Activated naive CD8-positive, alpha-beta T cell treated with anti-CD3 and anti-CD28 coated beads, Interleukin-2, amount 50 U/mL, for 24 hours (primary cell): ENCODE measurements at regions not wholly inside any gene's neighbourhood (a gene's known extent, or its start where the extent isn't known, plus 50 kb on each side); places are given as distances from the start of the nearest gene placed in this dataset.
A peak's percentile ranks its signal among the peaks of the same experiment; 100 is the strongest.

Experiments used
- ATAC-seq: fragments of 150-1000 bp; cut with Tn5 transposase; one replicate; pipeline ENCODE4 v1.10.0; 2021
- DNase-seq: peaks from one replicate; pipeline ENCODE4 v3.0.0; 2021
- H3K27ac Mint-ChIP-seq: one replicate; pipeline ENCODE4 v1.8.0; 2021; ENCODE audit warnings: mild to moderate bottlenecking, mixed read lengths
- H3K27me3 Mint-ChIP-seq: one replicate; pipeline ENCODE4 v1.8.0; 2021; ENCODE audit warnings: mixed read lengths
- H3K36me3 Mint-ChIP-seq: one replicate; pipeline ENCODE4 v1.8.0; 2021; ENCODE audit warnings: low read depth, mixed read lengths
- H3K4me1 Mint-ChIP-seq: one replicate; pipeline ENCODE4 v1.8.0; 2021; ENCODE audit warnings: mixed read lengths
- H3K4me3 Mint-ChIP-seq: one replicate; pipeline ENCODE4 v1.8.0; 2021; ENCODE audit warnings: mild to moderate bottlenecking, moderate library complexity, mixed read lengths
- H3K9me3 Mint-ChIP-seq: one replicate; pipeline ENCODE4 v1.8.0; 2021; ENCODE audit warnings: mixed read lengths

GRCh38 chr5:81914696-81915095 is 57.1 kb upstream of the ATG10 start:
- no peak for ATAC-seq
- H3K4me1 Mint-ChIP-seq: no peaks in the 10 kb centered on the region

GRCh38 chr5:81912933-81913332 is 58.9 kb upstream of the ATG10 start:
- H3K27me3 Mint-ChIP-seq: no peaks in the 10 kb centered on the region
- H3K27ac Mint-ChIP-seq: no peak overlapping the region
- no peak for ATAC-seq
- DNase-seq: no peak
- H3K9me3 Mint-ChIP-seq: no peaks in the 10 kb centered on the region
- H3K4me1 Mint-ChIP-seq: no peaks in the 10 kb centered on the region
- no peaks in the 10 kb centered on the region for H3K36me3 Mint-ChIP-seq
- H3K4me3 Mint-ChIP-seq: no peak overlapping the region

More at GRCh38 chr5:81914696-81915095, 57.1 kb upstream of the ATG10 start:
- no peaks in the 10 kb centered on the region for H3K27me3 Mint-ChIP-seq
- H3K36me3 Mint-ChIP-seq: no peaks in the 10 kb centered on the region
- no peaks in the 10 kb centered on the region for H3K9me3 Mint-ChIP-seq
- no peak overlapping the region for H3K27ac Mint-ChIP-seq
- DNase-seq: no peak
- no peak overlapping the region for H3K4me3 Mint-ChIP-seq

- DNase-seq: no peak
- Mint-ChIP-seq H3K36me3 (no peaks in the 10 kb centered on the region), H3K27me3 (no peaks in the 10 kb centered on the region), H3K9me3 (no peaks in the 10 kb centered on the region), H3K27ac (no peak overlapping the region), H3K4me1 (no peaks in the 10 kb centered on the region), H3K4me3 (no peak overlapping the region)
- ATAC-seq: peak; percentile 15
Observed at GRCh38 chr5:81909677-81910076, 62.1 kb upstream of the ATG10 start.

GRCh38 chr5:81908771-81909170 is 63.1 kb upstream of the ATG10 start:
- H3K27me3 Mint-ChIP-seq: no peaks in the 10 kb centered on the region
- H3K36me3 Mint-ChIP-seq: no peaks in the 10 kb centered on the region
- H3K27ac Mint-ChIP-seq: no peak overlapping the region
- no peaks in the 10 kb centered on the region for H3K4me1 Mint-ChIP-seq
- H3K4me3 Mint-ChIP-seq: no peak overlapping the region
- no peaks in the 10 kb centered on the region for H3K9me3 Mint-ChIP-seq
- DNase-seq: no peak
- no peak for ATAC-seq

- ATAC-seq: no peak
- no peaks in the 10 kb centered on the region for H3K36me3 Mint-ChIP-seq
- no peaks in the 10 kb centered on the region for H3K9me3 Mint-ChIP-seq
- no peak for DNase-seq
- H3K4me1 Mint-ChIP-seq: no peaks in the 10 kb centered on the region
- no peaks in the 10 kb centered on the region for H3K27me3 Mint-ChIP-seq
- no peak overlapping the region for H3K4me3 Mint-ChIP-seq
- no peak overlapping the region for H3K27ac Mint-ChIP-seq
Observed at GRCh38 chr5:81908044-81908443, 63.8 kb upstream of the ATG10 start.

GRCh38 chr5:81907012-81907635 is 64.7 kb upstream of the ATG10 start:
- H3K36me3 Mint-ChIP-seq: no peaks in the 10 kb centered on the region
- DNase-seq (no peak), ATAC-seq (no peak)
- no peaks in the 10 kb centered on the region for H3K9me3 Mint-ChIP-seq
- H3K4me1 Mint-ChIP-seq: no peaks in the 10 kb centered on the region
- no peak overlapping the region for H3K27ac Mint-ChIP-seq
- H3K4me3 Mint-ChIP-seq: no peak overlapping the region
- H3K27me3 Mint-ChIP-seq: no peaks in the 10 kb centered on the region

GRCh38 chr5:81906086-81906485 is 65.7 kb upstream of the ATG10 start:
- Mint-ChIP-seq H3K4me3 (no peak overlapping the region), H3K27me3 (no peaks in the 10 kb centered on the region), H3K27ac (no peak overlapping the region), H3K36me3 (peaks cover 1% of the 10 kb centered on the region), H3K4me1 (no peaks in the 10 kb centered on the region), H3K9me3 (peaks cover 9% of the 10 kb centered on the region)
- ATAC-seq (no peak), DNase-seq (no peak)

GRCh38 chr5:81904861-81905260 is 67.0 kb upstream of the ATG10 start:
- Mint-ChIP-seq H3K4me1 (no peaks in the 10 kb centered on the region), H3K27ac (no peak overlapping the region), H3K9me3 (peaks cover 11% of the 10 kb centered on the region), H3K36me3 (peaks cover 1% of the 10 kb centered on the region), H3K4me3 (no peak overlapping the region), H3K27me3 (no peaks in the 10 kb centered on the region)
- no peak for ATAC-seq
- no peak for DNase-seq

GRCh38 chr5:81904166-81904565 is 67.7 kb upstream of the ATG10 start:
- DNase-seq (no peak), ATAC-seq (no peak)
- H3K9me3 Mint-ChIP-seq: peaks cover 16% of the 10 kb centered on the region
- peaks cover 1% of the 10 kb centered on the region for H3K36me3 Mint-ChIP-seq
- no peaks in the 10 kb centered on the region for H3K4me1 Mint-ChIP-seq
- H3K27ac Mint-ChIP-seq: no peak overlapping the region
- H3K27me3 Mint-ChIP-seq: no peaks in the 10 kb centered on the region
- H3K4me3 Mint-ChIP-seq: no peak overlapping the region

GRCh38 chr5:81901586-81901985 is 70.2 kb upstream of the ATG10 start:
- H3K36me3 Mint-ChIP-seq: peaks cover 1% of the 10 kb centered on the region
- DNase-seq (no peak), ATAC-seq (no peak)
- no peaks in the 10 kb centered on the region for H3K4me1 Mint-ChIP-seq
- no peaks in the 10 kb centered on the region for H3K27me3 Mint-ChIP-seq
- peaks cover 16% of the 10 kb centered on the region for H3K9me3 Mint-ChIP-seq
- no peak overlapping the region for H3K27ac Mint-ChIP-seq
- H3K4me3 Mint-ChIP-seq: no peak overlapping the region

- ATAC-seq (no peak), DNase-seq (no peak)
- Mint-ChIP-seq H3K36me3 (peaks cover 1% of the 10 kb centered on the region), H3K27me3 (no peaks in the 10 kb centered on the region), H3K4me1 (no peaks in the 10 kb centered on the region), H3K9me3 (peaks cover 16% of the 10 kb centered on the region), H3K4me3 (no peak overlapping the region), H3K27ac (no peak overlapping the region)
Observed at GRCh38 chr5:81899123-81899522, 72.7 kb upstream of the ATG10 start.

- no peak for ATAC-seq
- peaks cover 16% of the 10 kb centered on the region for H3K9me3 Mint-ChIP-seq
- DNase-seq: no peak
- H3K4me3 Mint-ChIP-seq: no peak overlapping the region
- H3K27me3 Mint-ChIP-seq: no peaks in the 10 kb centered on the region
- no peaks in the 10 kb centered on the region for H3K4me1 Mint-ChIP-seq
- no peak overlapping the region for H3K27ac Mint-ChIP-seq
- peaks cover 1% of the 10 kb centered on the region for H3K36me3 Mint-ChIP-seq
Observed at GRCh38 chr5:81898403-81898802, 73.4 kb upstream of the ATG10 start.

GRCh38 chr5:81896764-81897163 is 75.1 kb upstream of the ATG10 start:
- peaks cover 1% of the 10 kb centered on the region for H3K36me3 Mint-ChIP-seq
- no peak overlapping the region for H3K4me3 Mint-ChIP-seq
- no peak overlapping the region for H3K27ac Mint-ChIP-seq
- DNase-seq (no peak), ATAC-seq (no peak)
- no peaks in the 10 kb centered on the region for H3K4me1 Mint-ChIP-seq
- no peaks in the 10 kb centered on the region for H3K27me3 Mint-ChIP-seq
- peaks cover 20% of the 10 kb centered on the region for H3K9me3 Mint-ChIP-seq

GRCh38 chr5:81895307-81895706 is 76.5 kb upstream of the ATG10 start:
- peaks cover 15% of the 10 kb centered on the region for H3K9me3 Mint-ChIP-seq
- H3K4me1 Mint-ChIP-seq: no peaks in the 10 kb centered on the region
- H3K4me3 Mint-ChIP-seq: no peak overlapping the region
- H3K27me3 Mint-ChIP-seq: no peaks in the 10 kb centered on the region
- ATAC-seq: no peak
- no peak overlapping the region for H3K27ac Mint-ChIP-seq
- no peaks in the 10 kb centered on the region for H3K36me3 Mint-ChIP-seq
- no peak for DNase-seq

GRCh38 chr5:81893961-81894360 is 77.9 kb upstream of the ATG10 start:
- DNase-seq (no peak), ATAC-seq (no peak)
- H3K27ac Mint-ChIP-seq: no peak overlapping the region
- no peak overlapping the region for H3K4me3 Mint-ChIP-seq
- H3K36me3 Mint-ChIP-seq: no peaks in the 10 kb centered on the region
- H3K9me3 Mint-ChIP-seq: peaks cover 12% of the 10 kb centered on the region
- no peaks in the 10 kb centered on the region for H3K4me1 Mint-ChIP-seq
- no peaks in the 10 kb centered on the region for H3K27me3 Mint-ChIP-seq

GRCh38 chr5:81884871-81885270 is 87.0 kb upstream of the ATG10 start:
- no peaks in the 10 kb centered on the region for H3K4me1 Mint-ChIP-seq
- H3K4me3 Mint-ChIP-seq: no peak overlapping the region
- H3K27me3 Mint-ChIP-seq: no peaks in the 10 kb centered on the region
- no peak overlapping the region for H3K27ac Mint-ChIP-seq
- ATAC-seq (no peak), DNase-seq (no peak)
- H3K9me3 Mint-ChIP-seq: peaks cover under 1% of the 10 kb centered on the region
- H3K36me3 Mint-ChIP-seq: no peaks in the 10 kb centered on the region
